ENCODE measurements at regions not wholly inside any gene's neighbourhood (a gene's known extent, or its start where the extent isn't known, plus 50 kb on each side); places are given as distances from the start of the nearest gene placed in this dataset.

- TF ChIP-seq POLR2AphosphoS5 (IDR thresholded peaks at IDR 0.05) (no peak), CTCF (IDR thresholded peaks at IDR 0.05) (no peak), POLR2A (IDR thresholded peaks at IDR 0.05) (no peak), EP300 (IDR thresholded peaks at IDR 0.05; ENCODE audit: low read depth) (no peak)
These were observed 106.6 kb downstream of the EOMES start for GRCh38 chr3:27615555-27615954.

All from transverse colon (tissue), 4 donors.